ENCODE measurements at regions not wholly inside any gene's neighbourhood (a gene's known extent, or its start where the extent isn't known, plus 50 kb on each side); places are given as distances from the start of the nearest gene placed in this dataset.

- no peak for DNase-seq
Observed at GRCh38 chr4:30160140-30160539, 560.0 kb upstream of the PCDH7 start.

DNA sequence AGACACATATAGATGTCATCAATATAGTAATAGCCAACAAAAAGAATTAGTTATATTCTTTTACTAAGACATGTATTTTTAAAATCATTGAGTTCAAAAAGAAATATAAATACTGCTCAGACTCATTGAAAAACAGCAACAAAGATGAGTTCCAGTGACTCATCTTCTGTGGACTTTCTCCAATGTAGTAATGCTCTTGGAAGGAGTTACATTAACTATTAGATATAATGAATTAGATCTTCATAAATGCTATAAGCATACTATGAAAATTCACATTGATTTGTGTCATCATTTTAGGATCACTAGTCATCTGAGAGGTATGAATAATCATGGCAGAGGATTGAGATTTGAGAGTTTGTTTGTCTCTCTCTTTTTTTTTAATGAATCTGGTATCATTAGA lies 547.8 kb upstream of the PCDH7 start:
- DNase-seq: no peak

GRCh38 chr4:30181512-30181911 lies 538.7 kb upstream of the PCDH7 start:
- DNase-seq: no peak

GRCh38 chr4:30181918-30182317 lies 538.3 kb upstream of the PCDH7 start:
- peak; percentile 20 for DNase-seq

GRCh38 chr4:30182786-30183185 lies 537.4 kb upstream of the PCDH7 start:
- DNase-seq: no peak

GRCh38 chr4:30191902-30192301 lies 528.3 kb upstream of the PCDH7 start:
- DNase-seq: no peak

- DNase-seq: no peak
Observed at GRCh38 chr4:30207389-30207788, 512.8 kb upstream of the PCDH7 start.

GRCh38 chr4:30208731-30209435 lies 511.3 kb upstream of the PCDH7 start:
- DNase-seq: no peak

- DNase-seq: peak; percentile 15
Observed at GRCh38 chr4:30215973-30216372, 504.2 kb upstream of the PCDH7 start.

GRCh38 chr4:30245140-30245539 lies 475.0 kb upstream of the PCDH7 start:
- DNase-seq: peak; percentile 36

DNA sequence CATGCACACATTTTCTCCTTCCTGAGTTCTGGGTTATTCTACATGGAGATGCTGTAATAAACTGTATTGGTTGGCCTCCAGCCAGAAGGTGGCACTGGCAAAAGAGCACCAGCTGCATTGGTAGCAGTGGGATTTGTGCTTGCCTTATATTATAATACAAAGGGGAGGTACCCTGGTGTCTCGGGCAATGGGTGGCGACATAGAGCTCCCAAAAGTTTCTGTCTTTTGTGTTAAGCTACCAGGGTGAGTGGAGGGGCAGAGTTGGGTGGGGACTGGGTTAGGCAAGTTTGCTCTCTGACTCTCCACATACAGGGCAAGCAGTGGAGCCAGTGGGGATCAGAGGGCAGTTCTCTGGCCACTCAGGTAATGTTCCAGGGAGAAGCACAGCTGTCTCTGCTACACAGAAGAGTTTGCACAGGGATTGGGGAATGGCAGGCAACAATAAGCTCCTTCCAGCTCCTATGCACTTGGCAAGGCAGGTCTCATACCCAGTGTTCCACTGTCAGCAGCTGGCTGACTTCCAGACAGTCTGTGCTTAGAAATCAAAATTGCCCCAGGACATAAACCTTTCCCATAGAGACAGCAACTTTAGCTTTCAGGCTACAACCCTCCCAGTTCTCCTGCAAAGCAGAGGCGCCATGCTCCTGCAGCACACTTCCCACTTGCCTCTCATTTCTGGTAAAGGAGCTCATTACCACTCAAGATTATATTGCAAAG lies 463.9 kb upstream of the PCDH7 start:
- peak; percentile 72 for DNase-seq

DNA sequence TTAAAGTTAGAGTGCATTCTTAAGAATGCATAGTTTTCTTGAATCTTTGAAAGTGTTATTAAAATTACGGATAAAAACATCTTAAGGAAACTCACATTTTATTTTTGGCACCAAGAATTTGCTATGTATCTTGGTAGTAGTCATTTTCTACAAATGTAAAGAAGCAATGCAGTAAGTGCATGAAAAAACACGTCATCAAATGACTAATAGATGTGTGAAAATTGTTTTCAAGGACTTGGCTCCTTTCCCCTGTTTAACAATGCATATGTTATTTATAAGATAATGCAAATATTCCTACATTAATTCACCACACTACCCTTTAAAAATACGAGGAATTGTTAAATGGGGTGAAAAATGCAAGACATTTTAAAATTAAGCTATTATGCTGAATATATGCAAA lies 461.2 kb upstream of the PCDH7 start:
- DNase-seq: no peak

DNA sequence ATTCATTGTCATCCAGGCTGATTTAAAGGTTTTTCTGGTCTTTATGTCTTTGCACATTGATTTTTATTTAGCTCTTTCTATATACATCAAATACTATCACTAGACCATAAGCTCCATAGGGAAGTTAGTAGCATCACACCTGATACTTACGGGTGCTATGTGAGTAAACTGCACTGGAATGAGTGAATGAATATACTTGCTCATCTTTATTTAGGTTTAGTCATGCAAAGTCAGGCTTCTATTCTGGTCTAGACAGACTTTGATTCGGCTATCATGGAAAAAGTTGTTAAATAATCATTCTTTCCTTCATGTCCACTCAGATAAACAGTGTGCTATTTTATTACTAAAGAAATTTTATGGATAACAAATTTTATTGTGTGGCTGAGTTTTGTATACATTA lies 457.8 kb upstream of the PCDH7 start:
- DNase-seq: no peak

GRCh38 chr4:30264465-30264864 lies 455.7 kb upstream of the PCDH7 start:
- no peak for DNase-seq

GRCh38 chr4:30265716-30266115 lies 454.5 kb upstream of the PCDH7 start:
- no peak for DNase-seq

GRCh38 chr4:30268370-30268769 lies 451.8 kb upstream of the PCDH7 start:
- no peak for DNase-seq

- no peak for DNase-seq
Observed at GRCh38 chr4:30269850-30270249, 450.3 kb upstream of the PCDH7 start.

DNA sequence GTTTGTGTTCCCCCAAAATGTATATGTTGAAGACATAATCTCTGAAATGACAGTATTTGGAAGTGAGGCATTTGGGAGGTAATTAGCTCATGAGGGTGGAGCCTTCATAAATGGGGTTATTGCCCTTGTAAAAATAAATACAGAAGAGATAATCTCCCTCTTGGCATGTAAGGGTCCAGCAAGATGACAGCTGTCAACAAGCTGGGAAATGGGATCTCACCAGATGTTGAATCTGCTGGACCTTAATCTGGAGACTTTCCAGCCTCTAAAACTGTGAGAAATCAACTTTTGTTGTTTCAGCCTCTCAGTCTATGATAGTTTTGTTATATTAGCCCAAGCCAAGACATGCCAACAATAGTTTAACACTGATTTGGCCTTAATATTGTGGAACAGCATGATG lies 438.2 kb upstream of the PCDH7 start:
- no peak for DNase-seq

GRCh38 chr4:30283336-30283735 lies 436.8 kb upstream of the PCDH7 start:
- DNase-seq: no peak

GRCh38 chr4:30294295-30294694 lies 425.9 kb upstream of the PCDH7 start:
- no peak for DNase-seq

GRCh38 chr4:30295652-30296051 lies 424.5 kb upstream of the PCDH7 start:
- no peak for DNase-seq

- no peak for DNase-seq
Observed at GRCh38 chr4:30314001-30314400, 406.2 kb upstream of the PCDH7 start.

GRCh38 chr4:30330894-30331652 lies 389.1 kb upstream of the PCDH7 start:
- no peak for DNase-seq

GRCh38 chr4:30341731-30342130 lies 378.4 kb upstream of the PCDH7 start:
- DNase-seq: no peak
